ENCODE measurements at regions not wholly inside any gene's neighbourhood (a gene's known extent, or its start where the extent isn't known, plus 50 kb on each side); places are given as distances from the start of the nearest gene placed in this dataset.

GRCh38 chr10:27439101-27439500 lies 65.0 kb upstream of the RAB18 start:
- no peak for TF ChIP-seq GATA2 (IDR thresholded peaks at IDR 0.05; ENCODE audit: insufficient read depth, insufficient read length, low read depth, low read length)
- no peak for TF ChIP-seq POLR2AphosphoS5 (IDR thresholded peaks at IDR 0.05; ENCODE audit: insufficient read depth, low read depth, low read length)
- no peak for TF ChIP-seq EZH2 (IDR thresholded peaks at IDR 0.05; ENCODE audit: borderline replicate concordance, low read depth, low read length, severe bottlenecking)
- no peak for TF ChIP-seq JUN (IDR thresholded peaks at IDR 0.05; ENCODE audit: borderline replicate concordance, insufficient read depth, insufficient read length, low read depth)
- no peak for TF ChIP-seq MYC (IDR thresholded peaks at IDR 0.05; ENCODE audit: low read depth, low read length)
- TF ChIP-seq MAX (IDR thresholded peaks at IDR 0.05; ENCODE audit: insufficient read depth, insufficient read length) = no peak
- no peak for TF ChIP-seq FOS (IDR thresholded peaks at IDR 0.05; ENCODE audit: borderline replicate concordance, insufficient read depth, low read length)
- TF ChIP-seq CTCF (IDR thresholded peaks at IDR 0.05; ENCODE audit: extremely low read depth in 1 of 2, insufficient read depth in 1 of 2, low read depth in 1 of 2, low read length in 2 of 2) = no peak
- TF ChIP-seq POLR2A (IDR thresholded peaks at IDR 0.05; ENCODE audit: low read depth, low read length) = no peak
- no peaks in the 10 kb centered on the region for H3K79me2 ChIP-seq (ENCODE audit: control insufficient read depth, insufficient read depth, low read length)
- no peak overlapping the region for H3K4me2 ChIP-seq (ENCODE audit: insufficient read depth, low read length)
- FAIRE-seq (no peak), DNase-seq (ENCODE audit: low read depth, low spot score) (no peak)
- H3K27ac ChIP-seq (ENCODE audit: insufficient read depth, low read depth, low read length) = no peak overlapping the region
- CTCF ChIA-PET = interaction anchor here (1.0 kb wide), 1 partner anchor 69 kb away, joined by 4 read pairs; no protein-coding TSS in a partner anchor
- intact Hi-C loops (cut with micrococcal nuclease) (no loop called here), dilution Hi-C loops (cut with MboI; ENCODE audit: extremely low pct_ligation_motif_present, low sequenced_read_pairs) (no loop called here)
- H3K9me1 ChIP-seq (replicated peaks; ENCODE audit: control insufficient read depth, extremely low read depth, insufficient read depth, low read length) = no peaks in the 10 kb centered on the region
- no TSS peak for BruUV-seq (replicated peaks)
- H4K20me1 ChIP-seq (replicated peaks; ENCODE audit: control insufficient read depth, extremely low read depth, insufficient read depth, low read length) = no peaks in the 10 kb centered on the region
- POLR2A ChIA-PET = no interaction called here
- H3K4me3 ChIP-seq (replicated peaks in 1 of 3; ENCODE audit: insufficient read depth in 1 of 3, low read depth in 1 of 3, low read length in 3 of 3) = no peak overlapping the region
- no peaks in the 10 kb centered on the region for H3K4me1 ChIP-seq (ENCODE audit: control insufficient read depth, extremely low read depth, insufficient read depth, low read length)
- H3K9ac ChIP-seq (replicated peaks; ENCODE audit: extremely low read depth, insufficient read depth, low read length) = no peak overlapping the region
- no peaks in the 10 kb centered on the region for H3K9me3 ChIP-seq (replicated peaks; ENCODE audit: control insufficient read depth, insufficient read depth, low read length)
- H2AFZ ChIP-seq (ENCODE audit: low read depth, low read length) = no peak overlapping the region
- peaks cover 2 to 10% of the 10 kb centered on the region in 2 experiments for H3K27me3 ChIP-seq (ENCODE audit: control insufficient read depth in 2 of 2, insufficient read depth in 2 of 2, low read length in 2 of 2)
- no peaks in the 10 kb centered on the region for H3K36me3 ChIP-seq (ENCODE audit: control insufficient read depth in 2 of 2, extremely low read depth in 1 of 2, insufficient read depth in 2 of 2, low read length in 2 of 2)
